HuH-7.5 (cell line): ENCODE measurements at regions not wholly inside any gene's neighbourhood (a gene's known extent, or its start where the extent isn't known, plus 50 kb on each side); places are given as distances from the start of the nearest gene placed in this dataset.

Experiments
- DNase-seq: peaks from one replicate; pipeline ENCODE4 v3.0.0; 2011; ENCODE audit warnings: low spot score

DNA sequence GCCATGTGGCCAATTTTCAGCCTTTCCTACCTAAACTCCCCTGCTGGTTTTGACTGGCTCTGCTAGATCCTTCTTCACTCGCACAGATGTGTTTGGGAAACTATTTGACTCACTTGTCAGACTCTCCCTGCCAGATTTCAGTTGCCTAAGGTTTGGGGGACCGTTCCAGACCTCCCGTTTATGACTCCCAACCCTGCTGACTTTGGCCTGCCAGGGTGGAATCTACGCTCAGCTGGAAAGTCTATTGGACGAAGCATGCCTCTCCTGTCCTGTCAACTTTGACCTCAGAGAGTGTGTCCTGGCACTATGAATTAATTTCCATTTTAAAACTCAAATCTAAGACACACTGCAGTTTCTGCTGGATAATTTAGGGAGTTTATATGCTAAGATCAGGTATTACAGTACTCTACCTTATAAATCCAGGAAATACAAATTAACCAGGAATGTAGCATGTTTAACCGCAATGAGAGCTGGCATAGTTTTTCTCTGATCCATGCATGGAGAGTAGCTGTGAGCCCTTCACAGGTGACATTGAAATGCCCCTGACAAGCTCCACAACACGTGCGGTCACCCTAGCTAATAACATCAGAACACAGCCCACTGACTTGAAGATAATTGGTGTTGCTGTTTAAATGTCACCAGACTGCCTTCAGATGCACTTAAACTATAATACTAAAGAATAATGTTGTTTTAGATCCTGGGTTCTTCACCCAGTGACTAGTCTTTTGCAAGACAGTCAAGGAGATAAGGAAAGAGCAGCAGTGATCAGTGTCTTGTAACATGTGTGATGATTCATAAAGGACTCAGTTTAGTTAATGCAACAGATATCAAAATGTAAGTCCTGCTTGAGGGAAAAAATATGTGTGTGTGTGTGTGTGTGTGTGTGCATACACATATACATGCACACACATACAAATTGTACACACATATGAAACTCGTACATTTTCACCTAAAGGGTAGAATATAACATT, 223.0 kb upstream of the MCTP2 start:
- DNase-seq, result no peak

DNA sequence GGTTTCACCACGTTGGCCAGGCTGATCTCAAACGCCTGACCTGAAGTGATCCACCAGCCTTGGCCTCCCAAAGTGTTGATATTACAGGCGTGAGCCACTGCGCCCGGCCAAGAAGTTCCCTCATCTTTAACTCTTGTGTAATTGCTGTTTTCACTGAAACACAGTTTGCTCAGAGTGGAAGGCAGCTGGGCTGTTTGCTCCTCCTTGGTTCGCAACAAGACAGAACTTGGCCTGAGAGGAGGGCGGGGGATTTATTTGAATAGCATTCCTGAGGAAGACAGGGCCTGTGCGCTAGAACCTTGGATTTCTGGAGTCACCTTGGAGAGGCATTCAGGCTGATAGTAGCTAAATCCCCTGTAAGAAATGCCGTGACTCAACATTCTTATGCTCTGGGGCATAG, 226.7 kb upstream of the MCTP2 start:
- DNase-seq, result no peak

DNA sequence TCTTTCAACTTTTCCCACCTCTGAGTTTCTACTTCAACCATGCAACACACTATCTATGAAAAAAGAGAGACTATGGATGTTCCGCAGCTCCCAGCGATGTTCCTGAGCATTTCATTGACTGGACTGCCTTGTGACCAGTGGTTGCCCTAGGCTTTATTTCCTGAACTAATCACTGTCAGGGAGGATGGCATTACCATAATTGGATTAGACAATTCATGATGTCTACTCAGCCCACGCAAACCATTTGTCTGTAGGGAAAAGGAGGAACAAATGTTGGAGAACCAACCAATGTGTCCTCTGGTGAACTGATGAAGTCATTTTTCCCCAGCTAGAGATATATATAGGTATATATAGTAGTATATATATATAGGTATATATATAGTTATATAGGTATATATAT, 229.3 kb upstream of the MCTP2 start:
- no peak for DNase-seq

DNA sequence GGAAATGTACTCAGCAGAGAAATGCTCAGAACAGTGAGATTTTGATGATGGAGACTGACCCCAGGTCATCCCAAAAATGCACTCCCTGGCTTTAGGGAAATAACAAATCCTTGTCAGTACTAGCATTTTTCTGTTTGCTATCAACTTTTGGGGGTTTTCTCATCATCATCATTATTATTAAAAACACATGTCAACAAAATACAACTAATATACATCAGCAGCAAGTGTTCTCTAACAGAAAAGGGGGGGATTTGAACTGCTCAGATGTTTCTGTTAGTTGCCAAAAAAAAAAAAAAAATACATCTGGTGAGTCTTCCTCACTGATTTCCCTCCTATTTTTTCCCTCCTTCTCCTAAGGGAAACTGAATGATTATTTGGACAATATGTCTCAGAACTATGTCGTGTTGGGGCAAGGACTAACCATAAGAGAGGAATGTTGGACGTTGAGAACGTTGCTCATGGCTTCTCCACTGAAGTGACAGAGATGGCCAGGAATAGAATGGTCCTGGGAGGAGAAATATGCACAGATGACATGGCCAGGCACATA, 230.0 kb upstream of the MCTP2 start:
- DNase-seq, result no peak

DNA sequence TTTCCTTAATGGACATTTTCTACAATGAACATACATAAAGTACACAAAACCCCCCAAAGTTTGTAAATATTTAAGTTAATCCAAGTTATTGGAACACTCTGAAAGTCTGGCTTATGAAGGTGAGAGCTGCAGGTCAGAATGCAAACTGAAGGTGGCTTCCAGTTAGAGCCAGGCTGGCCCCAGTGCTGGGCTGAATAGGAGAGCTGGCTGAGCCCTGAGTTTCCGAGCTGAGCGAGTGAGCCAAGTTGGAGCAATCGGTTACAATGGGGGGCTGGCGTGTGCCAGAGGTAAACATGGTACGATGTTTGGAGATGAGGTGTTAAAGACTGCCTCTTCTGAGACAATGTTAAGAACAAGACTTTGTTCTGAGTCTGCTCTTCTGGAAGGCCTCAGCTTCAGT, 230.8 kb upstream of the MCTP2 start:
- no peak for DNase-seq

DNA sequence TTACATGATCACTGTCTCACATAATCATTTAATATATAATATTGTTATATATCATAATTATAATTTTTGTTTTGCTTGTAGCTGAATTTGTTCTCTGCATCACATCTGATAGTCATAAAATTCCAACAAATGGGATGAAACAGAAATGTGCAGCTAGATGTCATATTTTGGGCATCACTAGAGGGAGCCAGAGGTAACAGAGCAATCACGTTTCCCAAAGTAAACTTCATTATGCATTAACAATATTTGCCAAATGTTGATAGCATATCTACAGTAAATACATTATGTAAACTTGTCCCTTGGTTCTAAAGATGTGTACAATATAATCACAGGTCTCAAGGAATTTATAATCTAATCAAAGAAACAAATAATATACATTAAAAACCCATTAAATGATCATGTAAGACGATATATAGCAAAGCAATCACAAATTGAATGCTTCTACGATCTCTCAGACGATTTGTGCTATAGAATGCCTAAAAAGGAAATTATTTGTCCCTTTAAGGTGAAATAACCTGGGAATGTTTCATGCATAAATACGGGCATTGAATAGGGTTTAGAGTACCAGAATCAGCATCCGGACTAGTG, 234.2 kb upstream of the MCTP2 start:
- DNase-seq, result peak; percentile 18

DNA sequence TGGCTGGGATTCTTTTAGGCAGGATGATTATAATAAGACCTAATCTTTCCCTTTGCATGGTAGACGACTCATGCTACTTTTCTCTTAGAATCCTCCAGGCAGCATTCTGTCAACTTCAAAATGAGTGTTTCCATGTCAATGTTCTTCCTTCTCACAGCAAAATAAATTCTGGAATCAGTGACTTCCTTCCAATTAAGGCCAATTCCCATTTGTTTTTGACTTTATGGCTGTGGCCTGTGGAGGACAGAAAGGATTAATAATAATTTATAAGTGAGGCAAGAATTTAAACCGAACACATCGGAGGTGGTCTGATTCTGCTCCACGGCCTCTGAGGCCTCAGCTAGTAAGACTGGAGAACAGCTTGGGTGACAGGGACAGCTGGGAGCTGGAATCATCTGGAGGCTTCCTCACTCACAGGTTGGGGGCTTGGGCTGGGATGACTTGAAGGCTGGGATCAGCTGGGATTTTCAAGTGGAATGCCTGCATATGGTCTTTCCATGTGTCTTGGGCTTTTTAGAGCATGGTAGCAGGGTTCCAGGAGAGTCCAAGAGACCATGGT, 241.8 kb upstream of the MCTP2 start:
- DNase-seq, result no peak

DNA sequence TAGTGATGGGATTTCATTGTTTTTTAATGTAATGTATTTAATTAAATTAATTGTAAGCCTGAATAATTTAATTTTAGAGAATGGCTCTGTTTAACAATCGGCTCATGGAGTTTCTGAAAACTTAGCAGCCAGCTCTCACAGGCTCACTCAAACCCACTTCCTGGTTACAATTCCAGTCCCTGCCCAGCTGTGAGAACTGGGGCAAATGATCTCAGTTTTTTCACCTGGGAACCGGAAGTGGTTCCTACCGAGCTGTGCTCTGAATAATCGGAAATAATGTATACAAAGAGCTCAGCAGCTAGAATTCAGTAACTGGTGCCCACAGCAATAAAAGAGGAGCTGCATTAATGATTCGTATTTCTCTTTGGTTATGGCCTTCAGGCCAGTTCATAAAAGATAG, 244.3 kb upstream of the MCTP2 start:
- no peak for DNase-seq

DNA sequence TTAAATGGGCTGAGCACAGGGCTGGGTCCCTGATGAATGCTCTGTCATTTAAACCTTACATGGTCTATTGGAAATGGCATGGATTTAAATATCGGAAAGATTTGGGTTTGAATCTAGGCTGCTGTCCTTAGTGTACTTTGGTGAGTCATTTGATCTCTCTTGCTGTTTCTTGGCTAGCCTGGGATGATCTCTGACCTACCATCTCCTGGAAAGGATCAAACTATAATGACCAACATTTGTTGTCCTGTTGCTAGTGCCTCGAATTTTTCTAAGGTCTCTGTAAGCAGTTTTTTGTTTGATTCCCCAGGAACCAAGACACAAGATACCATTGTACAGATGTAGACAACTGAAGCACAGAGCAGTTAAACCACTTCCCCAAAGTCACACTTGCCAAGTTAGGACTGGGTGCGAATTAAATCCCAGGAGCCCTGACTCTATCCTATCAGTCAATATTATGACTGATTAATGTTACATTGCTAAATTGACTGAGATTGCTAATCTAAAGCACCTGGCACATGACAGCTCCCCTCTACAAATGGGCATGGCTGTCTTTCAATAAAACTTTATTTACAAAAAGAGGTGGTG, 244.9 kb upstream of the MCTP2 start:
- DNase-seq, result no peak

DNA sequence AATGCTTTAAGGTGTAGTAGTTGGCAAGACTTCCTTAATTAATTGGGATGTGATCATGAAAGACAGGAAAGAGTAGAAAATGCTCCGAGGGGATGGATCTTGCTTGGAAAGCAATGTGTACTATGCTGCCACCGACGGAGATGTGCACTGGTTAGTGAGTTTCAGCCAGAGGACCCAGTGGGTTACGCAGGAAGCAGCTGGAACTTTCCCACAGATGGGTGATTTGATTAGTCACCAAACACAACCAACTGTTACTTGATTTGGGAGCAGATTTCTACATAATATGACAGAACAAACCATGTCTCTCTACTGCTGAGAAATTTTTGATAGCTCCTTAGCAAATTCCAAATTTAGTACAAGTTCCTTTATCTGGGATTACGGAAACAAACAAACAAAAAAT, 245.4 kb upstream of the MCTP2 start:
- DNase-seq, result no peak

DNA sequence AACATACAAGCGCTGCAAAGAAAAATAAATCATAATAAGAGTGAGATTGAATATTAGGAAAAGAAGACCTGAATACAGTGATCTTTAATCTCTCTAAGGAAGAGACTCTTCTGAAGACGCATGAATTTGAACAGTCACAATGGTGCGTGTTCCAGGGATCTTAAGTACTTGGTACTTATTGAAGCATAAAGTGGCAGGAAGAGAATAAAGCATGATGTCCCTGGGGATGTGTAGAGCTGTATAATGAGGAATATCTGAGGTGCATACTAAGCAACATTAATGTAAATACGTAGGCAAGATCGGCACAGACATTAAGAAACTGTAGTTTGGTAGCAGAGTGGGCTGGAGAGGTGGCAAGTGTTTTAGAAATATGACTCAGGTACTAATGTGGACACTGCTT, 246.2 kb upstream of the MCTP2 start:
- DNase-seq, result no peak

DNA sequence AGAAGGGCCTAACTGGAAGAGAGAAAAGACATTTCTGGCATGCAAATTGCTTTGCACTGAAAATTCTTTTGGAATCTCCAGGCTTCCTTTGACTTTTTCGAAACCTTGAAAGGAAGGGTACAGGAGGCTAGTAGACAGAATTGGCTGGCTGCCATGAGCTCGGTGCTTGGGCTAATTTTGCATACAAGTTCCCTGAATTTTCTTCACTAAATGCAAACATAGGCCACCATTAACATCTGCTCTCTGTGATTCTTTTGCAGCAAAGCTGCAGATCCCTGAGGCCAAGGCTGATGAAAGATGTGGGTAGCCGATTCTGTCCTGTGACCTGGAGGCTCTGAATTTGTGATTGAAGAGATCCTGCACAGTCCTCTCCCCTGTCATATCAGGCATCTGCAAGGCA, 247.8 kb upstream of the MCTP2 start:
- DNase-seq, result no peak

DNA sequence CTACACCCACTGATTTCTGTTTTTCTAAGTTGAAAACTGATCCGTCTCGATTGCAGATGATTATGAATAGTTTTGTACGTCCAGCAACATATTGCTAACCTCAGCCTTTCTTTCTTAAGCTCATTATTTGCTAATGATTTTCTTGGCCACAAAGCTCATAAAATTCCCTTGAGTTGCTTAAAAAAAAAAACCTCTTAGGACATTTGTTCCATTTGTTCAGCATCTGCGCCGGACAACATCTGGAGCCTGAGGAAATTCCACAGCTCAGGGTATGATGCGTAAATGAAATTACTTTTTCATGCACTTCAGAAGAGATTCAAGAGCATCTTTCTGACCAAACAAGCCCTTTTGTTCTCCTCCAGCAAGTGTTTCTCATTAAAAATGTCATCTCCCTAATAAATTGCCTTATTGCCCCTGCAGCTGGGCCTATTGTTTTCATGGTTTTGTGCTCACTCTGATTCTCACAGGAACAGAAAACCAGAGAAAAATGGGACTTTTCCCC, 249.1 kb upstream of the MCTP2 start:
- DNase-seq, result no peak

DNA sequence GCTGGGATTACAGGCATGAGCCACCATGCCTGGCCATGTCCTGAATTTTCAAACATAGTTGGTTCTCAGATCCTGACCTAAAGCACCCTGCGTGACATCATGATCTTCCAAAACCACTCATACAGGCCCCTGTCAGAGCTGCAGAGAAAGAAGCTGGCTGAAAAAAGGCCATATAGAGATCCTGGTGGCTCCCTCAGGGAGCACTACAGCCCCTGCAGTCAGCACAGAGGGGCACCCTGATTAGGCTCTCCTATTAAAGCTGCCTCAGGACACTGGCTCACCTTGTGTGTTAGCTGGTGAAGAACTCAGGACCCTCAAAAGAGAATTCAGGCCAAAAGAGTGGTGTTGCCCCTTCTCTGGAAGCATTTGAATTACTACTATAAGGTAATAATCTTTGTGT, 249.7 kb upstream of the MCTP2 start:
- no peak for DNase-seq

DNA sequence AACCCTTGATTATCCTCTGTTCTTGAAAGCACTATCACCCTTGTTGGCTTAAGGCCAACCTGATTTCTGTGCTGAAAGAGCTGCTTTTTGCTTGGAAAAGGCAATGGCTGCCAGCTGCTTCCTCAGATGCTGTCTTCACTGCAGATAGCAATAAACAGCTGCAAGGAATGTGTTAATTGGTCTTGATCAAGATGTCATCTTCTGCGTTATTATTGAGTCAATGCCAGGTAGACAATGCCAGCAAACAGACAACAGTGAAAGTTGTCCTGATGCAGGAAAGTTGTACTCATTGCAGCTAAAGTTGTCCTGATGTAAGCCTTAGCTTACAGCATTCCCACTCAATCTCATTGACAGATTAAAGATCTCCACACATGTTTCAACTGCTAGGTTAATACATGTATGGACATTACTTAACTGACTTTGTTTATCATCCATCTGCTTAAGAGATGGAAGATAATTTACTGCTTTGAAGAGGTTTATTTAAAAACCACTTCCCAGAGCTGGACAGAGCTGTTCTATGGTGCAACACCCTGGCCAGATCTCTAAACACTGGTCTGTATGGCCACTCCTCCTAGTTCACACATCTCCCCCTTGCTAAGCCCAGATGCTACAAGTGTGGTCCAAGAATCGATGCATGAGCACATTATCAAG, 251.0 kb upstream of the MCTP2 start:
- no peak for DNase-seq

DNA sequence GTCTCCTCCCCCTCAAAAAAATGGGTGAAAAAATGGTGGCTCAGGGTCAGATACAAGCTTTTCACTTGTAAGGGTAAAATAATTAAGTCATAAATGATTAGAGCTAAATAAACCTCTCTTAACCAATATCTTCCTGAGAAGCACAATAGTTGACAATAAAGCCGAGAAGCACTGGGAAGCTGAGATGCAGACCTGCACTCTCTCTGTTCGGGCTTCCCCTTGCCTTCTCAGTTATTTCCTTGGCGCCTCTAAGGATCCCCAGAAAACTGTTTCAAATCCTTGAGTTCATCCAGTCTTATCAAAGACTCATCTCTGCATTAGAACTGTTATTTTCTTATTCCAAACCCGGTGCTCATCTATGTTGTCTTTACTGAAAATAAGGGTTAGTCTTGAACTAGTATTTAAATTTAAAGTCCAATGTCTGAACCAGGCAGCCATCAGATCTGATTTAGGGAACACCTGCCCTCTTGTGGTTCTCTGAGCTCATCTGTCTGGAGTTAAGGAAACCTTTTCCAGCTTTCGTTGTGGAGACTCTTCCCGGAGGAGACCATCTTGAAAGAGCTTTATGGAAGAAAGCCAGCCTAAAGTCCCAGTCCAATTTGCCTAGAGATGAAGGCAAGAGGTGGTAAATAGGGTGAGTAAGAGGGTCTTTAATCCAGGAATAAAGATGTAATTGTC, 256.4 kb upstream of the MCTP2 start:
- DNase-seq, result no peak

DNA sequence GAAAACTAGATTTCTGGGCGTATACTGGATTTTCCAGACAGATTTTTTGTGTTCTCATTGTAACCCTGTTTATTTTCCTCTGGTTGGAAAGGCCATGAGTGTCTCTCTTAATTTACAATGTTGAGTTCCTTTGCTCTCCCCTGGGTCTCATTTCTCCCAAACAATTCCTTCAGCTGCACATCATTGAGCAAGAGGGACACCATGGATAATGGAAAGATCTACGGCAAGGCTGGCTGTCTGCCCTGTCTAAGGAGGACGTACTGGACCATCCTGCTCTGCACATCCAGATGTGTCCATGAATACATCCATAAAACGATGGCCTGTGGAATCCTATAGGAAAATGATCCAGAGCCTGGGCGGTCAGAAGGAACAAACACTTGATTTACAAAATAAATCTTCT, 258.1 kb upstream of the MCTP2 start:
- DNase-seq, result no peak

DNA sequence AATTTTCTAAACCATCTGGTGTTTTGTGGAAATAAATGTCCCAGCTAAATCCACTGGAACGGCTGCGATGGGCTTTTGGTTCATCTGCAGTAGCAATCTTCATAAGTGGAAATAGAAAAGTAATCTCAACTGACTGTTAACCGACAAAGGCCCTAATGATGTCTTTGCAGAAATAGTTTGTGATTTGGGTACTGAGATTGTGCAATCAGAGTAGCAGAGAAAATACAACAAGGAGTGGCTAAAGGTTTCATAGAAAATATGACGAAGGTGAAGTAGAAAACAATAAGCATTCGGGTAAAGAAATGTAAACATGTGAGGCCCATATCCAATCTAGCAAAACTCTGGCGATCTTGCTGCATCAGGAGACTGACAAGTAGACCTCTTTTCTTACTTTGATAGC, 262.6 kb upstream of the MCTP2 start:
- DNase-seq, result no peak

DNA sequence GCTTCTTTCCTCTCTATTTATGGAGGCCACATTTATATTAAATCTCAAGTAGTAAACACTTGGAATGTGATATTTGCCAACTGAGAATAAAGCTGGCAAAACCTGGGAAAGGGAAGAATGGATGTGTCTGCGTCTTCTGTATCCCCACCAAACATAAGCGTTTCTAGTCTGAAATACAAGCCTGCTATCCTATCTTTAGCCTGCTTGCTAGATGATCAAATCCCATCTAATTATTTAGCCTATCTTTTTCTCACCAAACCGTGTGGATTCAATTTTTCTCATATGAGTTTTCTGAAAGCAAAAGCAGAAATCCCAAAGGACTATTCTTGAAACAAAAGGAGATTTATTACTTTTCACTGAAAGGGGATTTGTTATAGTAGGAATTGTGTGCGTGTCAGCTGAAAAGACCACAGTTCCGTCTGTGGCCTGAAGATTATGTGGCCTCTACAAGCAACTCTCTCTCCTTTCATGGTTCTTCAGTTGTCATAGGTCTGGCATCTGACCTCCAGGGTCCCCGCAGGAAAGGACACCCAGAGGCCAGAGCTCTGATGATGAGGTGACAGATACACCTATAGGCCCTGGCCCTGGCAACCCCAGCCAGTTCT, 266.0 kb upstream of the MCTP2 start:
- no peak for DNase-seq

DNA sequence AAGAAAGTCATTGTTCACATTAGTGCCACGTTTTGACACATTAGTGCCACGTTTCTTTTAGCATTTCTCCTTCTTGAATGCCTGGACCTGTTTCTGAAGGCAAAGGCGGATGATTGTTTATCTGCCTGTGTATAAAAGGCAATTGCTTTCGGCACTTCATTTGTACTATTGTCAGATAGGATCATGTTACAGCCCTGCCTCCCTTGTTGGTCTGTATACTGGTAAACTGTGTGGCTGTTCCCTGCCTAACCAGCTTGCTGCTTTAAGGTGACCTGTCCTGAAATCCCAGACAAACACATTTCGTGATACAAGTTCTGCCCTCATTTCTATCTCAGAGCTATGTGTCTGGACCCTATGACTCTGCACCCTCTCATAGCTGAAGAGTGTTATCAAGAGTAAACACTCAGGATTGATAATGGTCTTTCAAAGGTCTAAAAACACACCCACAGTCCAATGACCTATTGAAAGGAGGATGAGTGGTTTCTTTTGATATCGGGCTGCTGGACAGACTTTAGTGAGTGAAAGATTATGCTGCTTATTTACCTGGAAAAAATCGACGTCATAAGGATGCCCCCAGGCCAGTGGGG, 276.3 kb upstream of the MCTP2 start:
- no peak for DNase-seq

DNA sequence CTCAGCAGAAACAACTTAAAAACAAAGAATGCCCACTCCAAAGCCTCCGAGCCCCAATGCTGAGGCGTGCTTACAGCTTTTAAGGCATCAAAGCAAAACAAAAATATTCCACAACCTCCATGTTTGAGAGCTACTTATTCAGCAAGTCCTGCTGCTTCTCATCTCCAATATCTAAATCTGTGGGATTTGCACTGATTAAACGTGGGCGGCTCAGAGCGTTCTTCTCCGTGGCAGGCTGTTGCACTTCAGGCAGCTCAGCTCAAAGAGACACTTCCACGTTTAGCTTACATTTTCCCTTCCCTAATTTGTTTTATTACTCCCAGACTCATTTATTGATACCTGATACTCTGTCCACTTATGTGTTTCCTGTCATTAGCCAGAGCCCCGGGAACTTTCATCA, 282.6 kb upstream of the MCTP2 start:
- DNase-seq, result no peak
